CD4-positive, alpha-beta T cell treated with Interleukin-17A for 1 hour (primary cell): ENCODE measurements at regions not wholly inside any gene's neighbourhood (a gene's known extent, or its start where the extent isn't known, plus 50 kb on each side); places are given as distances from the start of the nearest gene placed in this dataset.

Source experiments
- DNase-seq: peaks from one replicate; pipeline ENCODE4 v3.0.0-alpha.2; 2020

DNA sequence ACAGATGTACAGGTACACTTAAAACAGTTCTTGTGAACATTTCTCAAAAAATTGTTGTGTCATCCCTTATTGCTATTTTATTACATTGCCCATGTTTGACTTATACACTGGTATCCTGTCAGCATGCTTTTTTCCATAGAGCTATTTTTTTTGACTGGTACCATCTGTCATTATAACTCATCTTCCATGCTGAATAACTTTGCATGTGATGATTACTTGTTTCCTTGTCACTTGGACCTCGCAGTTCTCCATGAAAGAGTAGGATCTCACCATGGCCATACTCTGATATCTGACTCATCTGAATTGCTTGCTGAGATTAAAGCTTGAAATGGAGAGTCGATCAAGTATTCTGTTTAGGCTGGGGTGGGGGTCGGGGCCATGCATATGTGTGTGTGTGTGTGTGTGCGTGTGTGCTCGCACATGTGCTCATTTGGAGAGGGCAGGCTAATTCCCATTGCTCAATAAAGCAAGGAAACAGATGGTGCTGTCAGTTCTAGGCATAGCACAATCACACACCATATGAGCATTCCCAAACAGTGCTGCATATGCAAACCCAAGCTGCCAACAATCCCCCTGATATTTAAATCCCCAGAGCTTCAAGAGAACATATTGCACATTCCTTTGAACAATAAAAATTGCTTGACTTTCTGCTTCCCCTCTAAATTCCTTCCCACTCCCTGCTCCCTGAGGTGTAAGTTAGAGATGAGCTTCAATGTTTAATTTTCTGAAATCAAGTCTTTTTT is 62.9 kb downstream of the NHLRC3 start:
- no peak for DNase-seq

DNA sequence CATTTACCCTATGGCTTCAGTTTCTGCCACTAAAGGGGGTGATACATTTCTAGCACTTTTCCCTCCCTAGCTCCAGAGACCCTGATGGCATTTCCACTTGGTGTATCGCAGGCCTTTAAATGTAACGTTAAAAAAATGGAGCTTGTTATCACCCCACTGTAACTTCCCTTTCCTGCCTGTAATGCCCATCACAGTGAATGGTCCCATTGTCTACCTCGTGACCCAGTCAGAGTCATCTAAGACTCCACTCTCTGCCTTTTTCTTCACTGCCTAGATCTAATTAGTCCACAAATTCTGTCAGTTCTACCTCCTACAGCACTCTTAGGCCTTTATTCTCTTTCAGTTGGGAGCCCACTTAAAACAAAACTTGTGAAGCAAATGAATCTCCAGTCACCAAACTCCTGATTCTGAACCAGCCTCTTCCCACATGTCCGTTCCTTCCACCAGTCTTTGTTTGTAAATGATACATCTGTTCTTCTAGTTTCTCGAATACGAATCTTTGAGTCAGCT is 64.8 kb downstream of the NHLRC3 start:
- DNase-seq: no peak

DNA sequence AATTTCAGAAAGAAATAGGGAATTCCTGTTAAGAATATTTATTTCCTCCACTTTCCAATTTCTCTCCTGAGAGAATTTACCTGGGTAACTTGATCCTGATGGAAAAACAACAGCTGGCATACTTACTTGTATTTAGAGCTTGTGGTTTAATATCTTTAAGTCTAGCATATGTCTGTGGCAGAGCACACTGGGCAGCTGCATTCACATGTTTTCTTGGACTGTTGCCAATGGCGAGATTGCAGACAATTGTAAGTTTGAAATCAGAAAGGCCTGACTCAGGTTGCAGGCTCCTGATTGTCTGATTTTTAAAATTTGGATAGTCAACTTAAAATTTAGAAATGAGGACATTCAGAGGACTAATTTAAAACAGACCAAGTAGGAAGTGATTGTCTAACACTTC is 66.9 kb downstream of the NHLRC3 start:
- no peak for DNase-seq

DNA sequence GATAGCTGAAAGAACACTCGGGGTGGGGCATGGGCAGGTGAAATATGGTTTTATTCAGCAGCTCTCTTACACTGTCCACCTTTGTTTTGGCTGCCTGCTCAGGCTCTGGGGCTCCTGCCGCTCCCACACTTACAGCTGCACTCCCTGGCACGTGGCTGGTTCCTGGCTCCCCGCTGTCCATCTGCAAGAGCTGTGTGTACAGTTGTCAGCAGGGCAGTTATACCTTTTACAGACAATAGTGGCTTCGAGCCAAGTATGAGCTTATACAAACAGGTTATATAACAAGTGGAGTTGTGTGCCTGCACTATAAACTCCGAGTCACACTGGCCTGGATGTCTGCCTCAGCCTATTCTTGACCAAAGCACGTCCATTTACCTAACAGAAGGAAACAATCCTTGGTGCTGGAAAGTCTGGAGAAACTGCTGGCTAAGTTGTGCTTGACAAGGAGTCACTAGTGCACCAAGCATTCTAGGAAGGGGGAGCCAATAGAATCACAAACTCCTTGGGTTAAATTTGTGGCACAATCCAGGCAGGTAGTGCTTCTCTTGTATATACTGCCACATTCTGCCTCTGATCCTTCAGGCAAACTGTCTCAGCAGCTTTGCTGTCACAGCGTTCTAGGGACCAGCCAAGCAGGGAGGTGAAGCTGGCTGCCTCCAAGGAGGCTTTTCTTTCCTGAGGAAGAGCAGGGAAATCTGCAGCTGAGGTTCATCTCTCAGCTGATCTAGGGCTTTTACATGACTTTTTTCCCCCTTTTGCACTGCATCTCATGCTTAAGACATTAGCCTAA is 68.2 kb downstream of the NHLRC3 start:
- DNase-seq: no peak

DNA sequence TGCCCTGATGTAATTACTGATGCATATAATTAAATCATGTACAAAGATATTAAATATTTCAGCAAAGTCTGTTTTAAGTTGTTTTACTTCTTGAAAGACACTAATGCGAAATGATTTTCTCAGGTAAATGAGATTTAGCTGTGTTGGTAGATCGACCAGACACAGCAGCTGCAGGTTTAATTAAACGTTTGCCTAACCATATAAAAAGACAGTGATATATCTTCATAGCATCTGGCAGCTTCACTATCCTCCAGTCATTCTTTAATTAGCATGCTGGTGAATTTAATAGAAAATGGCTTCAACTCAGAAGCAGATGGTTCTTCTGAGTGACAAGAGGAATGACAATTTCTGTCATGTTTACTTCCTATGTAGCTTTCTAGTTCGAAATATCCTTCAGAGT is 69.3 kb downstream of the NHLRC3 start:
- DNase-seq: no peak

DNA sequence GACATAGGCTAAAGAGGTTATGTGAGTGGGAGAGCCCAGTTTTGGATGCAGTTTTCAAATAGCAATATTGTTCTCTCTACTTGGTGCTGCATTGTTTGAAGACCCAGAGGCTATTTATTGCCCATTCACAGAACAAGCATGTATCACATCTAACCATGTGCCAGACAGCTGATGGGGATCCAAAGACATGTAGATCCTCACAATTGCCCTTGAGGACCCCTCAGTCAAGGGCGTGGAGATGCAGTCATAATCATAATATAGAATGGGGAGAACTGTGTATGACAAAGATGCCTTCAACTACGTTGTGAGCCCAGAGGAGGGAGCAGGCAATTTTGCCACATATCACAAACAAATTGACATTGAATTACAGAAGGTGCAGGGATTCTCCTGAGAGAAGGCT is 70.5 kb downstream of the NHLRC3 start:
- DNase-seq: no peak

DNA sequence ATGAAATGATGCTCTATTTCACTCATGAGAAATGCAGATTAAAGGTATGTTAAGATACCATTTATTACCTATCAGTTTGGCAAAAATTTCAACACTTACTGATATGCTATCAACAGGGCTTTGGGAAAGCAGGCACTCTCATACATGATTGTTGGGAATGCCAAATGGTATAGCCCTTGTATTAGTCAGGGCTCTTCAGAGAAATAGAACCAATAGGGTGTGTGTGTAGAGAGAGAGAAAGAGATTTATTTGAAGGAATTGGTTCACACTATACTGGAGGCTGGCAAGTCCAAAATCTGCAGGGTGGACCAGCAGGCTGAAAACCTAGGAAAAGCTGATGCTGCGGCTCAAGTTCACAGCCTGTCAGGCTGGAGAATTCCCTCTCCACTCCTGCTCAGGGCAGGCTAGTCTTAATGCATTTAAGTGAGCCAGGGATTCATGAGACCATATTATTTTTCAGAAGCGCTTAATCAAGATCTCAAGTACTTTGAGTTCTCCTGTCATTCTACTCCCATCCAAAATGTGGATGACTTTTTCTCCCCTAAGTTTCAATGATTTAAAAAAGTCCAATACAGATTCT is 72.4 kb downstream of the NHLRC3 start:
- no peak for DNase-seq

DNA sequence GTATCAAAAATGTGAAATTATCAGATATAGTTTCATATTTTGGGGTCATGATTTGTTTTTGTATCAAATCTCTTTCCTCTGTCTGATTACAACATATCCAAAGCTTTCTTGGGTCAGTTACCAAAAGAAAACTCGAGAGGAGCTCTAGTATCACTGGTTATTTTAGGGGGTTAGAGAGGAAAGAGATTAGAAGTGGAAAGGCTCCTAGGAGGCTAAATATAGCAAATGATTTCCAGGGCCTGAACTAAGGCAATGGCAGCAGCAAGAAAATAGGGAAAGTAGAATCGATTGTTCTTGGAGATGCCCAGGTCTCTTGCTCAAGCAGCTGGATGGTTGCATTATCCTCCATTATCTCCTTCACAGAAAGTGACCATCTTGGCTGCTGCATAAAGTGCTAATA is 72.9 kb downstream of the NHLRC3 start:
- no peak for DNase-seq

DNA sequence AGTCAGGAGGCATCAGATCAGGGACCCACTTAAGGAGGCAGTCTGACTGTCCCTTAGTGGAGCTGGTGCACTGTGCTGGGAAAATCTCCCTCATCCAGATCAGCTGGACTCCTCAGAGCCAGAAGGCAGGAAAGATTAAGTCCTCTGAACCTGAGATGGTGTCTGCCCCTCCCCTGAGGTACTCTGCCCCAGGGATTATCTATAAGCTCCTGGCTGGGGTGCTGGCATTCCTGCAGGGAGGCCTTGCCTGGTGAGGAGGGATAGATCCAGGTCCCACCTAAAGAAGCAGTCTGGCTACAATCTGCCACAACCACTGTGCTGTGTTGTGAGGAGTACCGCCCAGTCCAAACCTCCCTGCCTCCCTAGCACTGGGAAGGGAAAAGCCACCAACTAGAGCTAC is 81.2 kb downstream of the NHLRC3 start:
- DNase-seq: no peak

DNA sequence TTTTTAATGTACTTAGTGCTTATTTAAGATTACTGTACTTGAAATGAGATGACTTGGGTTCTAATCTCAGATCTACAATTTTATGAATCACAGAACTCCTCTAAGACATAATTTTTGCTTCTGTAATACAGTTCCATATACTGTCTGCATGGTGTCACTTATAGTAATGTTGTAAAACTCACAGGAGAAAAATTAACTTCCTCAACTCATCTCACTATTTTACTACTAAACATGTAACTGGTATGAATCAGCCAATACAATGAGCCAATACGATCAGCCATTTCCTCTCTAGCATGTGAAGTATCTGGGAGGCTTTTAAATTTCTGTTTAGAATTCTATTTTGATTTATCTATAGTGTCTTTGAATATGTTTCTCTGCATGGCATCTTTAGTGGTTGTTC is 85.3 kb downstream of the NHLRC3 start:
- DNase-seq: no peak

DNA sequence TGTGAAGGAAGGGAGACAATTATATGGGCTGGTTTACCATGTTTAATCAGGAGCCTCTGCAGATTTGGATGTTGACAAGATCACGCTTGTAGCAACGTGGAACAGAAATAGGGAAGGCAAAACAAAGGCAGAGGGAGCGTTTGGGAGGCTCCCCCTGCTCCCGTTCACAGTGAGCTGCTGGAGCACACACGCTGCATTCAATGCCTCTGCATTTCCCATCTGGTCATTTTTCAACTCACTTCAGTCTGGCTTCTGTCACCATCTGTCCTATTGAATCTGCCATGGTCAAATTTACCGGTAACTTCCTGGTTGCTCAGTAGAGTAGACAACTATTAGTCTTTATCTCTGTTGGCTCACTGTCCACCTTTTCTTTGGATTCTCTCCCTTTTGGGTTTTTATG is 91.0 kb downstream of the NHLRC3 start:
- DNase-seq: no peak

DNA sequence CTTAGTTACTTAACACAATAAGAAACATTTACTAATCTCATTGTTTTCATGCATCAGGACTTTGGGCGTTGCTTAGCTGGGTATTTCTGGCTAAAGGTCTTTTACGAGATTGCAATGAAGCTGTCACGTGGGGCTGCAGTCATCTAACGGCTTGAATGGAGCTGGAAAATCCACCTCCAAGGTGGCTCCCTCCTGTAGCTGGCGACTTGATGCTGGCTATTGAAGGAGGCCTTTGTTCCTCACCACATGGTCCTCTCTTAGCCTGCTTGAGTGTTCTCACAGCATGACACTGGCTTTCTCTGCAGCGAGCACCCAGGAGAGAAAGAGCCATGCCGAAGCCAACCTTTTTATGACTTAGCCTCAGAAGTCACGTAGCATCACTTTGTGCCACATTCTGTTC is 92.0 kb downstream of the NHLRC3 start:
- DNase-seq: no peak

DNA sequence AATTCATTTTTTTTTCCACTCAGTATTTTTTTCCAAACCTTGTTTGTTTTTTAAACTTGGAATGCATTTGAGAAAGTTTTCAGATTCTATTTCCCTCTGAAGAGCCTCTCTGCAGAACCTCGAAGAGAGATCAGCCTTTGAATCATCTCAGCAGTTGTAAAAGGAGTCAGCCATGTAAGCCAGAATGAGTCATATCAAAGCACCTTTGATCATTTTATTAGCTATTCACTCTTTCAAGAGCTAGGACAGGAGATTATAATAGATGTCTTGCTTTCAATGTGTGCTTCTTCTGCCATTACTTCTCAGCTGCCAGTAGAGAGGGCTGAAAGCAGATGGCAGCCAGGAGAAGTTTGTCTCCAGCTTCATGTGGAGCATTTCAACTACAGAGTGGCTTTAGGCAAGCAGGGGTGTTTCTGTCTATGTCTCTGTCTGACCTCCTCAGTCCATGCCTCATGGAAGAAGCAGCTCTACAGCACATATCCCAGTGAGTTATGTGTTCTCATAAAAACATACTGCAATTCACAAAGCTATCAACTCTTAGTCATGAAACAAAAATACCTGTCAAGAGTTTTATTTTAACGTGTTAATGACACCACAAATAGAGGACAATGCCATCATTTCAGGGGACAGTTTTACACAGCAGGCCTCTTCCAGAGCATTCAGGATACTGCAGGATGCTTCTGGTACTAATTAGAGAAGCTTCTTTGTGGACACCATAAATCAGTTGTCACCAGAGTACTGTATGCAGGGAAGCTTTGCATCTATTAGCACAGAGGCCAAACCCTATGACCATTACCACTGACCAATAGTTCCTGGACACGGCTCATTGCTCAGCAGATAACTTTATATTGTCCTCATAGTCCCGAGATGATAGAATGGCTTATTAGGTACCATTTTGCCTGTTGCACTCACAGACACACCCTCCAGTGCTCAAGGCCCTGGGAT is 94.3 kb downstream of the NHLRC3 start:
- DNase-seq: no peak

DNA sequence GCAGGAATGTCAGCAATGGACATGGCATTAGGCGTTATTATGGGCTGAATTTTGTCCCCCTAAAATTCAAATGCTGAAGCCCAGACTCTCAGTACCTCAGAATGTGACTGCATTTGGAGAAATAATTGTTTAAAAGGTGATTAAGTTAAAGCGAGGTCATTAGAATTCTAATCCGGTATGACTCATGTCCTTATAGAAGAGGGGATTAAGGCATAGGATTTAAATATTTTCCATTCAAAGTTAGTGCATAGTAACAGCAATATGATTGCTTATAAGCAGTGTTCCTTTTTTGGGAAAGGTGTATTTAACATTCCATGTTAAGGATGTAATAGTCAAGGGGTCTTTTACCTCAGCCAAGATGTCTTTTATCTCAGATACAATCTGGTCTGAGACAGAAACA is 95.5 kb downstream of the NHLRC3 start:
- no peak for DNase-seq

DNA sequence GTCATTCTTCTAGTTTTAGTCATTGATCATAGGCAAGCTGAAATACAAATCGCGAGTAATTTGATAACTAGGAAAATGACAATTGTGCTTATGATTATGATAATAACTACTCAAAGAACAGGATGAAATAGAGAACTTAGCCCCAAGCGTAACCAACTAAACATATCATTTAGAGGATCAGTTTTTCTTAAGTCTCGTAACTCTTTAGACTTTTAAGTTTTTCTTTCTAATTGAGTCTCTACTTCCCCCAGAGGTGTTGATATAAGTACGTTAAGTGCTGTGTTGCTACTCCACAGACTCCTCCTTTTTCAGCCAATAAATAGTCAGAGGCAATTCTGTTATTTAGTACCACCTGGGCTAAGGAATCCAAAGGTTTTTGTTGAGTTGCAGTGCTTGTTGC is 96.3 kb downstream of the NHLRC3 start:
- DNase-seq: no peak

DNA sequence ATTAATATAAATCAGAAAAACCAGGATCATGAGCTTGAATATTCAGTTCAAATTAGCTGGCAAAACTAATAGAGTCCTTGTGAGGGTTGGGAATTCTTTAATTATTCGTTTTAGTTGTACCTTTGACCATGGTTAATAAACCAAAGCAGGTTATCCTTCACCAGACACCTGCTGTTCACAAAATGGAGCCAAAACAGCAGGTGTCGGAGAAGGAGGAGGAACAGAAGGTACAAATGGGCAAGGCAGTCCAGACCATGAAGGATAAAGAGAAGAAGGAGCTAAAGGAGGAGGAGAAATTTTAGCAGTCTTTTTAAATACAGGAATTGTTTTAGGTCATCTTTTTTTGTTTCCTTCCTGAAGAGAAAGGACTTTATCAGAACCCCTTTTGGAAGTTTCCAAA is 106.1 kb downstream of the NHLRC3 start:
- DNase-seq: no peak

DNA sequence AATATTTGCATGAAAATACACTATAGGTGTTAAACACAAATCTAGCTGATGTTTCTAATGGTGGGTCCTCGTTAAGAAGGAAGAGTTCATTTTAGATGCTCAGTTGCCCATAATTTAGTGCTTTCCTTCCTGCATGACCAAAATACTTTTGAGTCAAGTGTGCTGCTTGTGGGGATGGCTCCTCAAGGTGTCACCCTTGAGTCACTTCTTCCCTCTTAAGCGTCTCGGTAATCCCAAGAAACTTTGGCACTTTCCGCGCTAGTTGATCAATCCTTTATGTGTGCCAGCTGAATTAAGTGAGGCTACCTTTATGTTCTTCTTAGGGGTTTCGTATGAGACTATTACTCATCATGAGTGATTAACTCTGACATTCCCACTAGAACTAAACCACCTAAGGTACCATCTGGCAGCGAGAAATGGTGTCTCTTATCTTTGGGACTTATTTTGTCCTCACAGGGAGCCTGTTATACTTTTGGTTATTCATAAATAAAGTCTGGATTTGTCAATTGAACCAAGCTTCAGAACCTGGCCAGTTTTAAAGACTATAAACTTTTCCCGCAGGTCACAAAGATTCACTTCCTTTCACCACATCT is 106.8 kb downstream of the NHLRC3 start:
- DNase-seq: peak; percentile 28

DNA sequence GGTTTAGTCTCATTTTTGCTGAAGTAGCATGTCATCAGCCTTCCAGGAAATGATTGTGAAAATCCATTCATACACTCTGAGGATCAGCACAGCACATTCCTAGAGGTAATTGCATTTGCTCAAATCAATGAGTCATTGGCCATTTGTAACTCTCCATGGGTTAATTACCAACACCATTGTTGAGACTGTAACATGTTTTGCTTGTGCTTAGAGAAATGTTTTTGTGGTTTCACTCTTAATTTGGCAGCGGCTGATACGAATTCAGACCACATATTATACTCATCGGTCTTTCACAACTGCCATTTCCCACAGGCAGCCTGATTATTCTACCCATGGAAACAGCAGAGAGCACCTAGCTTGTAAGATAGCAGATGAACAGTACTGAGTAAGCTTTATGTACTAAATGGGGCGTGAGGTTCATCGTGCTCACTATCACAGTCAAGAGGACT is 110.3 kb downstream of the NHLRC3 start:
- DNase-seq: no peak

DNA sequence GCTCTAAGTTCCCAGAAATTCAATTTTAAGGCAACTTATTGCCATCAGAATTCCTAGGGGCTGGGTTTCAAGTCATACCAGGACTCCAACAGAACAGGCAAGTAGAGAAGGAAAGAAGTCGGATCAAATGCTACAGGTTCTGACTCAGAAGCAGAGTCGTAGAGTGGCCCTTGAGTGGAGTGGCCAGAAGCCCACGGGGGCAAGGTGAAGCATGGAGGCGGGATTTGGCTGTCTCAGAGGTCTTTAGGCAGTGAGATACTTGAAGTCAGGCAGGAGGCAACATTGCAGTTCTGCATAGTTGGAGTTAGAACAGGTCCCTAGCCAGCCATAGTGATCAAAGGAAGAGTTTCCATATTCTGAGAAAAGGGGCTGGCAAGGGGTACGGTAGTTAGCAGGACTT is 111.6 kb downstream of the NHLRC3 start:
- DNase-seq: no peak

DNA sequence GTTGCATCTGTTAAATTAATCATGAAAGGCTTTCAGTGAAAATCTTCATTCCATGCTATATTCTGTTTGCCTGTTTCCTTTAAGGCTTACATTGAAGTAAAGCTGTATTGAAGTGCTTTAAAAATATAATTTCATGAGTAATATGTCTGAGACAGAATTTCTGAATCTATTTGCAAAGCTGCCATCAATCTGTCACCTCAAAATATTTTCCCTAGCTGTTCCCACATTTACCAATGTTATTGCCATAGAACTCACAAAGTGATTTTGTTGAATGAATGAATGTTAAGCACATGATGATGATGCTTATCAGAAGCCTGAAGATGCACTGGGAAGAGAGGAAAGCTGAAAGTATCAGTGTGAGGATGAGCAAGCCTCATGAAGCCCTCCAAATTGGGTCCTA is 115.8 kb downstream of the NHLRC3 start:
- DNase-seq: no peak

DNA sequence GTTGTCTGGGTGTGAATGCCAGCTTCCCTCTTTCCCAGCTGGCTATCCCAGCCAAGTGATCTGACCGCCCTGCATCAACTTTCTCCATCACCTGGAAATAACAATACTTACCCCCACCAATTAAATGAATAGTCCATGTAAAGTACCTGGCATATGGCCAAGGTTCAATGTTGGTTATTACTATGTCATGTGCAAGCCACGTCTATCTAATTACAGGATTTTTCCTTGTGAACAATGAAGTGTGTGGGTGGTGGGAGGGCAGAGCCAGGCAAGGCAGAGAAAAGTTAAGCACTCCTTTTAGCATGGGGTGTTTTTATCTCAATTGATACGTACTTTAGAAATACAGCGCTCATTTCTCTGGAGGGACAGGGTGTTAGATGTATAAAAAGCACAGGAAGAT is 121.1 kb downstream of the NHLRC3 start:
- no peak for DNase-seq

DNA sequence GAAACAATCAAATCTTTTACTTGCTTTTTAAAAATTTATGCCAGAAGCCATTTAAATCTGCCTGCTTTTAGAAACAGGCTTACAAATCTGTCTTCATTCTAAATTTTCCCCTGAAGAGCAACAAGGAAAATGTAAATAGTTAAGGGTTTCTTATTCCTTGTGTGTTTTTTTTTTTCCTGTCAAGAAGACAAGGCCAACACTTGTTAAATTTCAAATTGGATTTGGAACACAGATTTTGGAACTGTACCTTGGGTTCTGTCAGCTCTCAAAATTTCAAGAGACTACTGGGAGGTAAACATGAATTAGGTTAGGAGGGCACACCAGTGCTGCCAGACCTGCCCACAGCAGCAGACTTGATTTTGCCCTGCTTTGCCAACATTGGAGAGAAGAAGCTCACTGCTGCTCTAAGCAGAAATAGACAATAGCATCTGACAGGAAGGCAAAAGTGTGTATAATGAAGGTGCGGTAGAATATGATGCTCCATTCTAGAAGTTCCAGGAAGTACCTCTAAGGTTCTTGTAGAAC is 121.7 kb downstream of the NHLRC3 start:
- DNase-seq: no peak
